SH-SY5Y (cell line): ENCODE measurements at regions not wholly inside any gene's neighbourhood (a gene's known extent, or its start where the extent isn't known, plus 50 kb on each side); places are given as distances from the start of the nearest gene placed in this dataset.

Source experiments
- GATA2 ChIP-seq: IDR thresholded peaks from 2 replicates; pipeline ENCODE4 v1.6.1; 2011; ENCODE audit warnings: mild to moderate bottlenecking, low read depth, low read length
- GATA3 ChIP-seq: IDR thresholded peaks from 2 replicates; pipeline ENCODE4 v1.6.1; 2011; ENCODE audit warnings: low read depth, mild to moderate bottlenecking, low read length, moderate library complexity

DNA sequence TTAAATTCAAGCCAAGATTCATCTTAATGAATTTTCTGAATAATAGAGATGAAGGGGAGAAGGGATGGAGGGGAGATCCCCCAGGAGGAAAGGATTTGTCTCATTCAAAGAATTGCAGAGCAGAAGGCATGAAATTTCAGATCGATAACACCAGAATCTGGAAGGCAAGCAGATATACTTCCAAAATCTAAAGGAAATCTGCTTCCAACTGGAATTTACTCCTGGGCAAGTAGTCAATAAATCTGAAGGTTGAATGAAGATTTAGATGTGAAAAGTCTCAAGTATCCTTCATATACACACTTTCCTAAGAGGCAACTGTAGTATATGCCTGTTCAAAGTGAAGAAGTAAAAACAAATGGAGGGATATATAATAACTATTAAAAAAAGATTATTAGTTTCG lies 1190.8 kb upstream of the CELF4 start:
- TF ChIP-seq GATA2 (no peak), GATA3 (no peak)
